ENCODE measurements at regions not wholly inside any gene's neighbourhood (a gene's known extent, or its start where the extent isn't known, plus 50 kb on each side); places are given as distances from the start of the nearest gene placed in this dataset.

DNA sequence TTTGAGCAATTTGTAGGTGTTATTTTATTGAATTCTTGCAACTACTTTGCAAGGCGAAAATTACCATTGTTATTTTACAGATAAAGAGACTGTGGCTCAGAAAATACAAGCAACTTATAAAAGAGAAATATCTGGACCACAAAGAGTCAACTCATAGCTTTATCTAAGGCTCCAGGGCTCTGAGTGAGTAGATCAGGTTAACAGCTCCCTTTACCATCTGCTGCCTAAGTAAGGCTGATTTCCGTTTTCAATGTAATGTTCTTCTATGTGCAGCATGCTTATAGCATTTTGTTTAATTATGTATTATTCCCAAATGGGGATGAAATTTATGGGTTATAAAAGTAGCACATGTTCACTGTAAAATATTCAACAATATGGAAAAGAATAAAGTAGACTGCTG is 299.1 kb upstream of the TNP1 start:
- BruUV-seq (replicated peaks), result no TSS peak
- CTCF ChIA-PET (ENCODE audit: unreplicated experiment), result no interaction called here

DNA sequence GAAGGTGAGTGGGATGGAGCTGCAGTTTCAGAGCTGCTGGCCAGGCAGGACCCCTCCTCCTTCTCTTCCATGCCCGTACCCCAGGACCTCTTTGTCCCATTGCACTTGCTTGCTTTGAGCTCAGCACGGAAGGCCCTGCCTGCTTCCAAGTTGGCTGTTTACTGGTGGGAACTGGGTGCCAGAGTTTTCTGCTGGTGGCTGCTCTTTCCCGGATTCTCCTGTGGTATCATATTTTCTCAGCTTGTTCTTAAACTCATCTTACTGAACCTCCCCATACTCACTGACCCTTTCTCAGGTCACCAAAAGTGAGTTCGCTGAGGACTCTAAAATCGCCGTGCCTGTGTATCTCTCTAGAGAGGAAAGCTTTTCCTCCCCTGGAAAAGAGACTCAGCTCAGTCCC is 297.7 kb upstream of the TNP1 start:
- ChIA-PET POLR2A (interaction anchor here (0.6 to 1.0 kb wide), 2 partner anchors 12 to 322 kb away, joined by 3 read pairs; no protein-coding TSS in a partner anchor), CTCF (ENCODE audit: unreplicated experiment) (no interaction called here)
- Histone ChIP-seq H3K9me3 (ENCODE audit: low read length) (no peaks in the 10 kb centered on the region), H3K27ac (ENCODE audit: low read depth, low read length, poor library complexity, severe bottlenecking) (no peak overlapping the region), H3K4me1 (ENCODE audit: insufficient read depth, low read length, poor library complexity, severe bottlenecking) (no peaks in the 10 kb centered on the region), H4K20me1 (ENCODE audit: insufficient read depth, low read length) (no peaks in the 10 kb centered on the region), H3K9me2 (ENCODE audit: insufficient read depth, low read length) (no peaks in the 10 kb centered on the region), H3K79me2 (ENCODE audit: insufficient read depth, low read depth, low read length) (no peaks in the 10 kb centered on the region), H3K36me3 (ENCODE audit: insufficient read depth, low read length) (no peaks in the 10 kb centered on the region), H3K4me3 (ENCODE audit: low read depth, low read length, poor library complexity, severe bottlenecking) (no peak overlapping the region), H2AFZ (ENCODE audit: low read length) (no peak overlapping the region), H3K4me2 (ENCODE audit: low read length) (no peak overlapping the region)
- no peak for DNase-seq (ENCODE audit: low spot score)
- BruUV-seq (replicated peaks), result no TSS peak
- intact Hi-C loops (cut with micrococcal nuclease; ENCODE audit: unreplicated experiment), result no loop called here
- TF ChIP-seq EZH2phosphoT487 (IDR thresholded peaks at IDR 0.05; ENCODE audit: borderline replicate concordance, low read depth, low read length), result no peak
- TF ChIP-seq, protein P1, sequence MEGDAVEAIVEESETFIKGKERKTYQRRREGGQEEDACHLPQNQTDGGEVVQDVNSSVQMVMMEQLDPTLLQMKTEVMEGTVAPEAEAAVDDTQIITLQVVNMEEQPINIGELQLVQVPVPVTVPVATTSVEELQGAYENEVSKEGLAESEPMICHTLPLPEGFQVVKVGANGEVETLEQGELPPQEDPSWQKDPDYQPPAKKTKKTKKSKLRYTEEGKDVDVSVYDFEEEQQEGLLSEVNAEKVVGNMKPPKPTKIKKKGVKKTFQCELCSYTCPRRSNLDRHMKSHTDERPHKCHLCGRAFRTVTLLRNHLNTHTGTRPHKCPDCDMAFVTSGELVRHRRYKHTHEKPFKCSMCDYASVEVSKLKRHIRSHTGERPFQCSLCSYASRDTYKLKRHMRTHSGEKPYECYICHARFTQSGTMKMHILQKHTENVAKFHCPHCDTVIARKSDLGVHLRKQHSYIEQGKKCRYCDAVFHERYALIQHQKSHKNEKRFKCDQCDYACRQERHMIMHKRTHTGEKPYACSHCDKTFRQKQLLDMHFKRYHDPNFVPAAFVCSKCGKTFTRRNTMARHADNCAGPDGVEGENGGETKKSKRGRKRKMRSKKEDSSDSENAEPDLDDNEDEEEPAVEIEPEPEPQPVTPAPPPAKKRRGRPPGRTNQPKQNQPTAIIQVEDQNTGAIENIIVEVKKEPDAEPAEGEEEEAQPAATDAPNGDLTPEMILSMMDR (conservative IDR thresholded peaks at IDR 0.05; ENCODE audit: low read length), result no peak

More for the DNA sequence above, 299.1 kb upstream of the TNP1 start:
- Histone ChIP-seq H3K4me2 (ENCODE audit: low read length) (no peak overlapping the region), H3K27ac (ENCODE audit: low read depth, low read length, poor library complexity, severe bottlenecking) (no peak overlapping the region), H3K9me3 (ENCODE audit: low read length) (no peaks in the 10 kb centered on the region), H3K9me2 (ENCODE audit: insufficient read depth, low read length) (no peaks in the 10 kb centered on the region), H3K4me3 (ENCODE audit: low read depth, low read length, poor library complexity, severe bottlenecking) (no peak overlapping the region), H3K4me1 (ENCODE audit: insufficient read depth, low read length, poor library complexity, severe bottlenecking) (no peaks in the 10 kb centered on the region), H4K20me1 (ENCODE audit: insufficient read depth, low read length) (no peaks in the 10 kb centered on the region), H3K79me2 (ENCODE audit: insufficient read depth, low read depth, low read length) (no peaks in the 10 kb centered on the region), H3K36me3 (ENCODE audit: insufficient read depth, low read length) (no peaks in the 10 kb centered on the region), H2AFZ (ENCODE audit: low read length) (no peak overlapping the region)
- intact Hi-C loops (cut with micrococcal nuclease; ENCODE audit: unreplicated experiment), result no loop called here
- TF ChIP-seq EZH2phosphoT487 (IDR thresholded peaks at IDR 0.05; ENCODE audit: borderline replicate concordance, low read depth, low read length), result no peak
- TF ChIP-seq, protein P1 (conservative IDR thresholded peaks at IDR 0.05; ENCODE audit: low read length), result no peak
- DNase-seq (ENCODE audit: low spot score), result no peak
- POLR2A ChIA-PET, result interaction anchor here (0.6 kb wide), 1 partner anchor 887 kb away, joined by 3 read pairs; no protein-coding TSS in a partner anchor

DNA sequence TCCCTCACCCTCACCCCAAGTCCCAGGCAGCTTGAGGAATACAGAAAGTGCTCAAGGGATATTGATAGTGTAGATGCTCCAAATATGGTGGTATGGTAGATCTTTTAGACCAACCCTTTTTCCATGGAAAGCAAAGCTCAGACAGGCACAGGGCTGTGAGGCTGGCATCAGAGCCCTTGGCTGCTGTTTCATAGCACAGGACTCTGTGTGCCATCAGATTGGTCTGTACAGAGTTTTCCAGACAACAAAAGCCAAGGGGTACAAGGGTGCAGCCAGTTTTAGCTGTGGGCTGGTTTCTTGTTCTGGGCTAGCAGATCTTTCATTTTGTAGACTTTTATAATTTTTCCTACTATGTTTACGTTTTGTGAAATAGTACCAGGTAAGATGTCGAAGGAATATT is 296.9 kb upstream of the TNP1 start:
- Histone ChIP-seq H3K36me3 (ENCODE audit: insufficient read depth, low read length) (no peaks in the 10 kb centered on the region), H3K4me2 (ENCODE audit: low read length) (no peak overlapping the region), H3K27ac (ENCODE audit: low read depth, low read length, poor library complexity, severe bottlenecking) (no peak overlapping the region), H3K9me3 (ENCODE audit: low read length) (no peaks in the 10 kb centered on the region), H3K4me1 (ENCODE audit: insufficient read depth, low read length, poor library complexity, severe bottlenecking) (no peaks in the 10 kb centered on the region), H2AFZ (ENCODE audit: low read length) (no peak overlapping the region), H3K4me3 (ENCODE audit: low read depth, low read length, poor library complexity, severe bottlenecking) (no peak overlapping the region), H3K79me2 (ENCODE audit: insufficient read depth, low read depth, low read length) (no peaks in the 10 kb centered on the region), H3K9me2 (ENCODE audit: insufficient read depth, low read length) (no peaks in the 10 kb centered on the region), H4K20me1 (ENCODE audit: insufficient read depth, low read length) (no peaks in the 10 kb centered on the region)
- BruUV-seq (replicated peaks), result no TSS peak
- CTCF ChIA-PET (ENCODE audit: unreplicated experiment), result no interaction called here
- intact Hi-C loops (cut with micrococcal nuclease; ENCODE audit: unreplicated experiment), result no loop called here
- DNase-seq (ENCODE audit: low spot score), result no peak
- POLR2A ChIA-PET, result interaction anchor here (0.6 kb wide), 1 partner anchor 321 kb away, joined by 3 read pairs; no protein-coding TSS in a partner anchor
- no peak for TF ChIP-seq EZH2phosphoT487 (IDR thresholded peaks at IDR 0.05; ENCODE audit: borderline replicate concordance, low read depth, low read length)
